ENCODE measurements at regions not wholly inside any gene's neighbourhood (a gene's known extent, or its start where the extent isn't known, plus 50 kb on each side); places are given as distances from the start of the nearest gene placed in this dataset.

GRCh38 chr6:92380803-92381601 lies 1038.4 kb downstream of the EPHA7 start:
- H3K27ac ChIP-seq = no peak overlapping the region
- no peaks in the 10 kb centered on the region for H3K4me1 ChIP-seq
- H3K4me3 ChIP-seq = no peak overlapping the region
- no peaks in the 10 kb centered on the region for H3K36me3 ChIP-seq
- no peak for ATAC-seq
- H3K27me3 ChIP-seq = no peaks in the 10 kb centered on the region
- no peak for DNase-seq
- H3K9me3 ChIP-seq = no peaks in the 10 kb centered on the region
- WGBS (ENCODE audit: insufficient coverage, low coverage, low lambda C conversion rate, missing lambda C conversion rate) = 56% methylated on average over 2 of the region's 2 CpGs
- no peak for TF ChIP-seq POLR2A (IDR thresholded peaks at IDR 0.05)
- no peak for TF ChIP-seq CTCF (IDR thresholded peaks at IDR 0.05)
- intact Hi-C loops (cut with DNase I) = no loop called here

GRCh38 chr6:92377137-92377536 lies 1042.2 kb downstream of the EPHA7 start:
- H3K4me1 ChIP-seq = no peaks in the 10 kb centered on the region
- ATAC-seq (no peak), DNase-seq (no peak)
- no peaks in the 10 kb centered on the region for H3K27me3 ChIP-seq
- no peak for TF ChIP-seq CTCF (IDR thresholded peaks at IDR 0.05)
- TF ChIP-seq POLR2A (IDR thresholded peaks at IDR 0.05) = no peak
- H3K27ac ChIP-seq = no peak overlapping the region
- no peaks in the 10 kb centered on the region for H3K36me3 ChIP-seq
- intact Hi-C loops (cut with DNase I) = no loop called here
- H3K4me3 ChIP-seq = no peak overlapping the region
- no peaks in the 10 kb centered on the region for H3K9me3 ChIP-seq

DNA sequence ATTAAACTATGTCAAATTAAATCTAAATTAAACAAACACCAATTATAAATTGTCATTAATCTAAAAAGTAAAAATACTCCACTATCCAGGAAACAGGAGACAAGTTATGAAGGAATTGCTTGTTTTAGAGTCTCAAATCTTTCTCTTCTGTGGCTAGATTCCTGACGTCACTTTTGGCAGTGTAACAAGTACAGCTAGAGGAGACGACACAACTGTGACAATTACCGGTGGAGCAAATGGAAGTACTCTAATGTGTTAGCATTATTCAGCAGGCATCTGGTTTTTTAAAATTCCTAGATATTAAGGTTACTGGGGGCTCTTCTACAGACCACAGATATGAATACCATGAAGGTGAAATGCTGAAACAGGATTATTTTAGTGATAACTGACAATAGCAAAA lies 1042.7 kb downstream of the EPHA7 start:
- WGBS (ENCODE audit: insufficient coverage, low coverage, low lambda C conversion rate, missing lambda C conversion rate) = 28% methylated on average over 3 of the region's 3 CpGs
- intact Hi-C loops (cut with DNase I) = no loop called here
- TF ChIP-seq CTCF (IDR thresholded peaks at IDR 0.05) (no peak), POLR2A (IDR thresholded peaks at IDR 0.05) (no peak)
- Histone ChIP-seq H3K27ac (no peak overlapping the region), H3K36me3 (no peaks in the 10 kb centered on the region), H3K4me3 (no peak overlapping the region), H3K27me3 (no peaks in the 10 kb centered on the region), H3K9me3 (no peaks in the 10 kb centered on the region), H3K4me1 (no peaks in the 10 kb centered on the region)
- DNase-seq (no peak), ATAC-seq (no peak)

GRCh38 chr6:92371211-92372208 lies 1047.8 kb downstream of the EPHA7 start:
- intact Hi-C loops (cut with DNase I) = no loop called here
- WGBS (ENCODE audit: insufficient coverage, low coverage, low lambda C conversion rate, missing lambda C conversion rate) = 55% methylated on average over 4 of the region's 4 CpGs
- ATAC-seq (no peak), DNase-seq (no peak)
- Histone ChIP-seq H3K4me3 (no peak overlapping the region), H3K9me3 (no peaks in the 10 kb centered on the region), H3K27me3 (no peaks in the 10 kb centered on the region), H3K4me1 (no peaks in the 10 kb centered on the region), H3K36me3 (no peaks in the 10 kb centered on the region), H3K27ac (no peak overlapping the region)
- TF ChIP-seq POLR2A (IDR thresholded peaks at IDR 0.05) = no peak
- no peak for TF ChIP-seq CTCF (IDR thresholded peaks at IDR 0.05)
